ENCODE measurements at regions not wholly inside any gene's neighbourhood (a gene's known extent, or its start where the extent isn't known, plus 50 kb on each side); places are given as distances from the start of the nearest gene placed in this dataset.

DNA sequence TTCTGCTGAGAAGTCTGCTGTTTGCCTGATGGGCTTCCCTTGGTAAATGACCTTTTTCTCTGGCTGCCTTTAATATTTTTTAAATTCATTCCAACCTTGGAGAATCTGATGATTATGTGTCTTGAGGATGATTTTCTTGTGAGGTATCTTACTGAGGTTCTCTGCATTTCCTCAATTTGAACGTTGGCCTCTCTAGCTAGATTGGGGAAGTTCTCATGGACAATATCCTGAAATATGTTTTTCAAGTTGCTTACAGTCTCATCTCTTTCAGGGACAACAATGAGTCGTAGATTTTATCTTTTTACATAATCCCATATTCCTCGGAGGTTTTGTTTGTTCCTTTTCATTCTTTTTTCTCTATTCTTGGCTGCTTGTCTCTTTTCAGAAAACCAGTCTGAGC lies 208.4 kb downstream of the KIF20B start:
- H3K27ac Mint-ChIP-seq, result no peak overlapping the region
- no peaks in the 10 kb centered on the region for H3K9me3 Mint-ChIP-seq
- H3K4me3 Mint-ChIP-seq, result no peak overlapping the region
- H3K4me1 Mint-ChIP-seq, result peaks cover 35% of the 10 kb centered on the region
- peaks cover 7% of the 10 kb centered on the region for H3K36me3 Mint-ChIP-seq
- no peak for ATAC-seq
- peaks cover 38% of the 10 kb centered on the region for H3K27me3 Mint-ChIP-seq

DNA sequence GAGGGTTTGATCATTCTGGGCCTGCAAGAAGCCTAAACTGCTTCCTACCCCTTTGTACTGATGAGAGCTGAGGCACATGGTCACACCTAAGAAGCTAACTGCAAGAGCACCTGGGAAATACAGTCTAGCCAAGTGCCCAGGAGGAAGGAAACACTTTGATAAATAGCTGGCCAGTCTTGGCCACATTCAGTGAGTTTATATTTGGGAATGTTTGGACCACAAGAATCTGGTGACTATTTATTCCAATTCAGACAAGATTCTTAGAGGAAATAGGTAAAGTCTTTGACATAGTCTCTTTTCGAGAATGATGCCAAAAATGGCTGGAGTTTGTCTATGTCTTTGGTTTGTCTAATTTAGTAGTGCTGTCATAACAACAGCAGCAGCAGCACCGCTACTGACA lies 213.6 kb downstream of the KIF20B start:
- H3K9me3 Mint-ChIP-seq, result no peaks in the 10 kb centered on the region
- H3K27ac Mint-ChIP-seq, result no peak overlapping the region
- H3K4me1 Mint-ChIP-seq, result peaks cover 21% of the 10 kb centered on the region
- no peak for ATAC-seq
- H3K4me3 Mint-ChIP-seq, result no peak overlapping the region
- H3K27me3 Mint-ChIP-seq, result peaks cover 28% of the 10 kb centered on the region
- H3K36me3 Mint-ChIP-seq, result peaks cover 13% of the 10 kb centered on the region

DNA sequence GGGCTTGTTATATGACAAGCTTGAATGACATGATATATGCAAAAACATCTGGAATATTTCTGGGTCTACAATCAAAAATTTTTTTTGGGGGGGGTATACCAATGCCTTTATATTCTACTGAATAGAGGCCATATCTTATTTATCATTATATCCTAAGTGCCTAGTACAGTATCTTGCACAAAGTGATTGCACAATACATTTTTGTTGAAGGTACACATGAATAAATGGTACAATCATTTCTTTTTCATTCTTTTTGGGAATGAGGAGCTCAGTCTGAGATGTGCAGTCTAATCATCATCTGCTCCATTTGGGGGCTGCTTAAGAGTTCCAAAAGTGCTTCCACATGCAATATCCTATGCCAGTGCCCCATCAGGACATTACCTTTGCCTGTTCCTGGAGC lies 214.6 kb downstream of the KIF20B start:
- Mint-ChIP-seq H3K4me3 (no peak overlapping the region), H3K9me3 (no peaks in the 10 kb centered on the region), H3K27me3 (peaks cover 18% of the 10 kb centered on the region), H3K4me1 (peaks cover 12% of the 10 kb centered on the region), H3K27ac (no peak overlapping the region), H3K36me3 (peaks cover 13% of the 10 kb centered on the region)
- no peak for ATAC-seq

DNA sequence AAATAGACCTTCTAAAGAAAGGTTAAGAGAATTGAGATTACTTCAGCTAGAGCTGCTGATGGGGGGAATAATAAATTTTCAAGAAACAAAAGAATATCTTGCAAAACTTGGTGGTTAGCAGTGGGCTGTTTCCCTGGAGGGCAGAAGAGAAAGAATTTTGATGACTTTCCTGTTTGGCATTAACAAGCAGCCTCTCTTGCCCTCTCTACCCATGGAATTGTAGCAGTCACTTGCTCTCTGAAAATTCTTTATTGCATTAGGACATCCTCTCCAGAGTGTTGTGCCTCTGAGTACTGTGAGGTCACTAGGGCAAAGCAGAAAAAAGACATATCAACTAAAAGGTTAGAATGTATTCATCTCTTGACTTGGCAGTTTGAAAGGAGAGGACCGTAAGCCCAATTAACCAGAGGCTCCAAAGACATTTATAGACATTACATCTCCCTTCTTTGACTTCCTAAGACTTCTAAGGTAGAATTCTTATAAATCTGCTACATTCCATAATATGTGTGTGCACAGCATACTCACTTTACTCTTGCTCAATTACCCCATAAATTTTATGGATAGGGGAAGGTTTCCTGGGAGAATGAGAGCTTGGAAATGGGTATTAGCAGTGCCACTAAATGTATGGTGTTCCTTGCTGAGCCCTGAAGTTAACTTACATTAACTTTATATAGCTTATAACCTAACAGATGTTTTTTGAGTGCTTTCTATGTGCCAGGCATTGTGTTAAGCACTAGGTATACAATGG lies 215.3 kb downstream of the KIF20B start:
- peaks cover 12% of the 10 kb centered on the region for H3K27me3 Mint-ChIP-seq
- H3K27ac Mint-ChIP-seq, result no peak overlapping the region
- H3K9me3 Mint-ChIP-seq, result no peaks in the 10 kb centered on the region
- H3K4me1 Mint-ChIP-seq, result peaks cover 8% of the 10 kb centered on the region
- peaks cover 13% of the 10 kb centered on the region for H3K36me3 Mint-ChIP-seq
- ATAC-seq, result no peak
- no peak overlapping the region for H3K4me3 Mint-ChIP-seq

DNA sequence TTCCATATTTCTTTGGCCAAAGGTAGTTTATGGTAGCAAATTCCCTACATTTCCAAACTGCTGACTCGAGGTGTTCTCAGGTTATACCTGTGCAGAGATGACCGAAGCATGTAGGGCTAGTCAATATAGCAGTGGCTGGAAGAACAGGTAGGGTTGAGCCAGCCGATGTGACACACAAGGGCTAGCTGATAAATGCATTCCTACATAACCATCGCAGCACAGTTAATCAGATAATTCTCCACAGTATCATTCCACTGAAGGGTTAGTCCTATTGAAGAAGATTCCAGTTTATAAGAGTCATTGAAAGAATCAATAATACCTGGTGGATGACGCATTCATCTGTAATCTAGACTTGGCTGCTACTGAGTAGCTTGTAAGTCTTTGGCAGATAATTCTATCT lies 220.0 kb downstream of the KIF20B start:
- Mint-ChIP-seq H3K36me3 (no peaks in the 10 kb centered on the region), H3K27ac (no peak overlapping the region), H3K9me3 (no peaks in the 10 kb centered on the region), H3K4me1 (no peaks in the 10 kb centered on the region), H3K27me3 (peaks cover 4% of the 10 kb centered on the region), H3K4me3 (no peak overlapping the region)
- ATAC-seq, result no peak

DNA sequence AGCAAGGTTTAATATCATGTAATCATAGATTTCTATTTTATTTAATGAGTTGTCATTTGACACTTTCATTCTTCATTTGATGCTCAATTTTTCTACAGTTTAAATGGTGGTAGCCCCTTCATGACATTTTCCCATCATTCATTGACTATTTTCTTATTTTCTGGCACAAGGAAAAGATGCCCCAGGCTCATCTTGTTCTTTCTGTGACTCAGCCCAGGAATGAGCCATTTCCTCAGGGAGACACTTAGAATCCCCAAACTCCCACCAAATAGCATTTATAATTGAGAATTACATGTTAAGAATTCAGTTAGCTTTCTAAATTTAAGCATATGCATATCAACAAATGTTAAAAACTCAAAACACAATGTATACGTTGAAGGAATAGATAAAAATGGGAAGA lies 222.3 kb downstream of the KIF20B start:
- no peak for ATAC-seq
- Mint-ChIP-seq H3K36me3 (no peaks in the 10 kb centered on the region), H3K27me3 (peaks cover 8% of the 10 kb centered on the region), H3K9me3 (no peaks in the 10 kb centered on the region), H3K4me3 (no peak overlapping the region), H3K27ac (no peak overlapping the region), H3K4me1 (no peaks in the 10 kb centered on the region)

DNA sequence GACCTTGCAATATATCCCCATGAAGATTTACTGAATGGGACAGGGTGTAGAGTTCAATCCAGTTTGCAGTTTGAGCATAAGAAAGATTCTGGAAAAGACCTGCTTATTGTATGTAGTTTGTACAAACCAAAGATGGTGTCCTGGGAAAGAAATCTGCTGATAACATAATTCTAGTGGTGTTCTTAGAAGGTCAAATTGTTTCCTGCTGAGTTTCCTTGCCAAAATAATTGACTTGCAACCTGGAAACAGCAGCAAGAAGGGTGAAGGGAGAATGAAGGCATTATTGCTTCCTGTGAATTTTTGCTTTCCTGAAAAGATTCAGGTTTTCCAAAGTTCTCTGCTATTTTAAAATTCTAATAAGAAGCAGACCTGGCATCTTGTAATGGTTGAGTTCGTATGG lies 222.9 kb downstream of the KIF20B start:
- H3K9me3 Mint-ChIP-seq, result no peaks in the 10 kb centered on the region
- ATAC-seq, result no peak
- H3K4me1 Mint-ChIP-seq, result peaks cover 3% of the 10 kb centered on the region
- no peaks in the 10 kb centered on the region for H3K36me3 Mint-ChIP-seq
- no peak overlapping the region for H3K27ac Mint-ChIP-seq
- H3K27me3 Mint-ChIP-seq, result peaks cover 8% of the 10 kb centered on the region
- no peak overlapping the region for H3K4me3 Mint-ChIP-seq

DNA sequence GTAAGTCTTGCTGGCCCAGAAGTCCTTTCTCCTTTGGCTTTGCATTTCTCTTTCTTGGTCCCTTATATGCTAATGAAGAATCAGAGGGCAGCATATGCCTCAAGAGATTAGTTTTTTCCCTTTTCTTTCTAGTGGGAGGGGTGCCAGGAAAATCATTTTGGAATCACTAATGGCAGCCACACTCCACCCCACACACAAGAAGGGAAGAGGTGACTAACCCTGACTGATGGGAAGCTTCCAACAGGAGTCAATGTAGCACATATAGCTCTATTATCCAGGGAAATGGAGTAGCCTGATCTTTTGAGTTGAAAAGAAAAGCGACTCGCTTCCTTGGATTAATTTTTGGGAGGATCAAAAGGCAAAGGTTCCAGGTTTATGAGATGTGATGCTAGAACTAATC lies 225.3 kb downstream of the KIF20B start:
- no peak overlapping the region for H3K4me3 Mint-ChIP-seq
- H3K4me1 Mint-ChIP-seq, result peaks cover 8% of the 10 kb centered on the region
- H3K27ac Mint-ChIP-seq, result no peak overlapping the region
- H3K27me3 Mint-ChIP-seq, result peaks cover 8% of the 10 kb centered on the region
- H3K36me3 Mint-ChIP-seq, result no peaks in the 10 kb centered on the region
- ATAC-seq, result no peak
- no peaks in the 10 kb centered on the region for H3K9me3 Mint-ChIP-seq

DNA sequence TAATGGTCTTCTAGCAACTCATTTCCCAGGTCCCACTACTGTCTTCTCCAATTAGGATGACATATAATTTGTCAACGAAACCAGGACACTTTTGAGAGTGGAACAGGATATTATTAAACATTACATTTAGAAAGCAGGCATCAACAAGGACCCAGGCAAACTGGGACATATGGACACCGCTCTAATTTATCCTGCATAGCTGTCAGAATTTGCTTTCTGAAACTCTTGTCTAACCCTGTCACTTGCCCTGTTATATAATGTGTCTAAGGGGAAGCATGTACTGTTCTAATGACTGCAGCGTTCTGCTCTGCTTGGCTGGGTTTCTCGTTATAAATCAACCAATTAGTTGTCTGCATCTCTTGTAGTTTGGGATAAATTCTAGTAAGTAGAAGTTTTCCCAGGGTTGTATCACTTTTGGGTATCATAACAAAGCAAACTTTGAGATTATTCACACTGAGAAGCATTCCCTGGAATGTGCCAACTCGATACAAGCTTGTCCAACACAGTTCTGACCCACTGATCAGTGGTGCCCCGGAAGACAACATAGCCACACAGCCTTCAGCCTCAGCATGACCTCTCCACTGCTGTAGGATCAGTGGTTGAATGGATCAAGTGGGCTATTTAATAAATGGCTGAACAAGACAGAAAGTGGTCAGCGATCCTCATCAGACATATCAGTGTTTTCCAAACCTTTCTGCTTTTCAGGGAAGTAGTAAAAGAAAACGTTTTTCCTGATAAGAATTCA lies 228.1 kb downstream of the KIF20B start:
- H3K4me3 Mint-ChIP-seq, result no peak overlapping the region

DNA sequence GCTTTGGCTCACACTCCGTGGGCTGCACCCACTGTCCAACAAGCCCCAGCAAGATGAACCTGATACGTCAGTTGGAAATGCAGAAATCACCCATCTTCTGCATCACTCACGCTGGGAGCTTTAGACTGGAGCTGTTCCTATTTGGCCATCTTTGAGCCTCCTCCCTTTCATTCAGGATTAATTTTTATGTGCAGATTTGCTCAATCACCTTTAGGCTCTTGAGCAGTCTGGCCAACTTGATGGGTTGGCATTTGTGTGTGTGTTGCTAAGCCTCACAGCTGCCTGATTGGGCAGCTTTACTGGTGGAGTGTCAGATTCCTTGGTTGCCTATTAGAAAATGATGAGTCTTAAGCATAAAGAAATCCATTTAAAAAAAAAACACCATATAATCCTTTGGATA lies 236.1 kb downstream of the KIF20B start:
- peaks cover 2% of the 10 kb centered on the region for H3K9me3 Mint-ChIP-seq
- no peak for ATAC-seq
- H3K4me3 Mint-ChIP-seq, result no peak overlapping the region
- no peak overlapping the region for H3K27ac Mint-ChIP-seq
- H3K27me3 Mint-ChIP-seq, result peaks cover 28% of the 10 kb centered on the region
- H3K4me1 Mint-ChIP-seq, result peaks cover 6% of the 10 kb centered on the region
- peaks cover 7% of the 10 kb centered on the region for H3K36me3 Mint-ChIP-seq

More for the DNA sequence above, 228.1 kb downstream of the KIF20B start:
- Mint-ChIP-seq H3K27ac (no peak overlapping the region), H3K9me3 (no peaks in the 10 kb centered on the region), H3K27me3 (peaks cover 8% of the 10 kb centered on the region), H3K36me3 (no peaks in the 10 kb centered on the region), H3K4me1 (peaks cover 8% of the 10 kb centered on the region)
- ATAC-seq, result peak; percentile 87

DNA sequence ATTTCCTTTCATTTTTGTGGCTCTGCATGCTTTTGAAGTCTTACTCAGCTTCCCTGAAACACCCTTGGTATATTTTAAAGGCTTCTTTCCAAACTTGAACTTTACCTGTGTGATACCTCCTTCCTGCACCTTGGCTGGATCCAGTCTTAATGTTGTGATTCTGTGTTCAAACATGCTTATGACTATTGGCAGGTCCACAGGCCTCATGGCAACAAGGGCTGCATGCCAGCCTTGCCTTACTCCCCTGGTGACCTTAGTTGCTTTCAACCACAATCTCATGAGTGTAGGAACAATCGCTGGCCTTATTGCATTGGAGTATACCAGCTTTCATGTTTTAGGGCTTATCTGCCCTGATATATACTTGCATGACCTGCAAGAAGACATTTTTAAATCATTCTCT lies 238.7 kb downstream of the KIF20B start:
- ATAC-seq, result no peak
- no peak overlapping the region for H3K27ac Mint-ChIP-seq
- peaks cover 2% of the 10 kb centered on the region for H3K9me3 Mint-ChIP-seq
- H3K27me3 Mint-ChIP-seq, result peaks cover 42% of the 10 kb centered on the region
- H3K4me1 Mint-ChIP-seq, result peaks cover 6% of the 10 kb centered on the region
- H3K36me3 Mint-ChIP-seq, result peaks cover 11% of the 10 kb centered on the region
- no peak overlapping the region for H3K4me3 Mint-ChIP-seq

DNA sequence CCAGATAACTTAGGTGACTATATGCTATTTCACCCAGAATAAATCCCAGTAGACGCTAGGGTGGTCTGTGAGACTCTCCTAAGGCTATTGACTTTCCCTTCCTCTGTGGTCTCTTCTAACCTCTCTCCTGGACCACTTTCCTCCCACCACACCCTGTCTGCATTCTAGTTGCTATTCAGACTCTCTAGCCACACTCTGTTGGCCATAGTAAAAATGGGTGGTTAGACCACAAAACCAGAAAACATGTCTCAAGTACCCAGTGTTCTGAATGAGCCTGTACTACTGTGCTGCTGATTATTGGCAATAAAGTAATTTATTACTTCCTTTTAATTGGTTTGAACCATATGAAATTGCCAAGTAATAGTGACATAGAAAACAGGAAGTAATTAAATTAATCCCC lies 240.8 kb downstream of the KIF20B start:
- ATAC-seq, result no peak
- Mint-ChIP-seq H3K27ac (no peak overlapping the region), H3K4me1 (peaks cover 6% of the 10 kb centered on the region), H3K9me3 (no peaks in the 10 kb centered on the region), H3K36me3 (peaks cover 4% of the 10 kb centered on the region), H3K27me3 (peaks cover 33% of the 10 kb centered on the region), H3K4me3 (no peak overlapping the region)

DNA sequence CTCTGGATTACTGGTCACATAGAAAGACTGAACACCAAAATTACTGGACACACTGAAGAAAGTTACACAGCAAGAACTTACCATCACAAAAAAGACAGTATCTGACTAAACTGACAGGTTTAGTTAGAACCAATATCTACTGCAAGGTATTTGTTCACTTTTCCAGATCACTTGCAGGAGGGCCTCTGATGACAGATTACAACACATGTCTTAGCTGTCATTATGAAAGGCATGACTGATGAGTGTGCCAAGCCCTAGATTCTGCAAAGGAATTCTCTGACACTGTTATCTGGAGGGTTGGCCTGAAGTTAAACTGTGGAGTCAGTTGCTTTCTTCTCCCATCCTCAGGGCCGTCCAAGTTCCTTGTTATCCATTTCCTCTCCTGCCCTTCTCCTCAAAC lies 242.7 kb downstream of the KIF20B start:
- H3K36me3 Mint-ChIP-seq, result peaks cover 4% of the 10 kb centered on the region
- ATAC-seq, result no peak
- no peak overlapping the region for H3K27ac Mint-ChIP-seq
- peaks cover 32% of the 10 kb centered on the region for H3K27me3 Mint-ChIP-seq
- peaks cover 6% of the 10 kb centered on the region for H3K4me1 Mint-ChIP-seq
- H3K9me3 Mint-ChIP-seq, result peaks cover 11% of the 10 kb centered on the region
- H3K4me3 Mint-ChIP-seq, result no peak overlapping the region

DNA sequence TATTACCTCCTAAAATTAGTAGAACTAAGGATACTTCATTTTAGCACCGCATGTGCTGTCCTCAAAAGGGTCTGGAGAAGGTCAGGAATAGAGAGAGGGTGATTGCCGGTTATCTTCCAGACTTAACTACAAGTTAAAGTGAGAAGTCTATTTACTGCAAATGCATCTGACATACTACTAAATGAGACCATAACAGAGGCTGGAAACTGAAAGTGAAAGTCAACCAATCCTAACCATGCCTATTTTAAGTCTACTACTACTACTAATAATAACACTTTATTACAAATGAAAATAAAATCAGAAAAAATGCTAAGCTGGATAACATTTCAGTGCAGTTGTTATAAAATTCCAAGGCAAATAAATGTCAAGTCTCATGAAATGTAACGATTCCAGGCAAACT lies 244.7 kb downstream of the KIF20B start:
- H3K27ac Mint-ChIP-seq, result no peak overlapping the region
- peaks cover 18% of the 10 kb centered on the region for H3K27me3 Mint-ChIP-seq
- H3K36me3 Mint-ChIP-seq, result peaks cover 4% of the 10 kb centered on the region
- H3K4me1 Mint-ChIP-seq, result peaks cover 6% of the 10 kb centered on the region
- no peak for ATAC-seq
- peaks cover 11% of the 10 kb centered on the region for H3K9me3 Mint-ChIP-seq
- no peak overlapping the region for H3K4me3 Mint-ChIP-seq

DNA sequence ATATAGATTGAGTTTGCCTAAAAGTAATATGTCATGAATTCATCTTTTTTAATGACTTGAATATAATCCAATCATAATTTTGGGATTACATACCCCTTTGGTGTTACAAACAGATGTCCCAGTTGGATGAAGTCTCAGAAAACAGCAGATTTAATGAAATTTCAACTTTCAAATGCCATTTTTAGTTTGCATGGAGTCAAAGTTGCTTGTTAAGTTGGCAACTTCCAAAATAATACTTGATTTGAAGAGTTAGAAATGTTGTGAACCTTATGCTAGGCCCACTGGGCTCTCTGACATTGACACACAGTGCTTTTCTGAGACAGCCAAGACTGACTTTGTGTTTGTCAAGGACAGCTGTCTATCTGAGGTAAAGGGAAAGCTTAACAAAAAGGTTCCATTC lies 248.1 kb downstream of the KIF20B start:
- Mint-ChIP-seq H3K27me3 (no peaks in the 10 kb centered on the region), H3K27ac (no peak overlapping the region), H3K4me1 (no peaks in the 10 kb centered on the region), H3K36me3 (no peaks in the 10 kb centered on the region), H3K9me3 (peaks cover 15% of the 10 kb centered on the region), H3K4me3 (no peak overlapping the region)
- no peak for ATAC-seq

DNA sequence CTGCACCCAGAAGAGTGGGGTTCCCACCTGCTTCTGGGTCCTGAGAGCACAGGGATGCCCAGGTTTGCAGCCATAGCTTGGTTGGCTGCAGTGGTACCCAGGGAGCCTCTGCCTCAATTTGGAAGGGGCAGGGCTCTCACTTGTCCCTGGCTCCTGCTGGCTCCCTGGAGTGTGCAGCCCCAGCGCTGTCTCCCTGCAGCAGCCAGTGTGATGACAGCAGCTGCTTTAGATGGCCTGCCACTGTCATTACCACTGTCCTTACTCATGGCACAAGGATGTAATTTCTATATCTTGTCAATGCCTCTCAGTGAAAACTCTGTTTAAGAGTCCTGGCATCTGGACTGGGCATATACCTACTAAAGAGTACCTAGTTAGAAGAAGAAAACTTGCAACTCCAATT lies 250.9 kb downstream of the KIF20B start:
- no peak for ATAC-seq
- Mint-ChIP-seq H3K9me3 (peaks cover 15% of the 10 kb centered on the region), H3K27ac (no peak overlapping the region), H3K27me3 (no peaks in the 10 kb centered on the region), H3K4me3 (no peak overlapping the region), H3K4me1 (no peaks in the 10 kb centered on the region), H3K36me3 (no peaks in the 10 kb centered on the region)
